ENCODE measurements at regions not wholly inside any gene's neighbourhood (a gene's known extent, or its start where the extent isn't known, plus 50 kb on each side); places are given as distances from the start of the nearest gene placed in this dataset.

- DNase-seq = no peak
Observed at GRCh38 chr17:6323626-6324356, 111.1 kb downstream of the AIPL1 start.

DNA sequence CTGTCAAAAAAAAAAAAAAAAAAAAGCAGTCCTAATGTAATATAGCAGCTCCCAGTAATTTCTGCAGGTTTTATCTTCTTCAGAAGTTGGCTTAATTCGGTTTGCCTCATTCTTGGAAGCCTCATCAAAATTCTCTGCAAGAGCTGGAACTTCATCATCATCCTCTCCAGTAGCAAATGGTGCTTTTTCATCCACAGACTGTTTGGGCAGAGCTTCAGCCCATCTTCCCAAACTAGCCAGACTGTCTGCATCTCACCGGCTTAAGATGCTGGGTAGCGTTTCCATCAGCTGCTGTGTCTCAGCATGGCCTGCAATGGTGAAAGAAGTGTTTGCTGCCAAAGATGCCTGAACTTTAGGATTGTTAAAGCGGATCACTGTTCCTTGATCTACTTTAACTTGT is 112.6 kb downstream of the AIPL1 start:
- no peak for DNase-seq

- DNase-seq = no peak
Observed at GRCh38 chr17:6314311-6314710, 120.6 kb downstream of the AIPL1 start.

GRCh38 chr17:6313835-6314234 is 121.1 kb downstream of the AIPL1 start:
- DNase-seq = no peak

- DNase-seq = no peak
Observed at GRCh38 chr17:6306820-6307219, 128.1 kb downstream of the AIPL1 start.

DNA sequence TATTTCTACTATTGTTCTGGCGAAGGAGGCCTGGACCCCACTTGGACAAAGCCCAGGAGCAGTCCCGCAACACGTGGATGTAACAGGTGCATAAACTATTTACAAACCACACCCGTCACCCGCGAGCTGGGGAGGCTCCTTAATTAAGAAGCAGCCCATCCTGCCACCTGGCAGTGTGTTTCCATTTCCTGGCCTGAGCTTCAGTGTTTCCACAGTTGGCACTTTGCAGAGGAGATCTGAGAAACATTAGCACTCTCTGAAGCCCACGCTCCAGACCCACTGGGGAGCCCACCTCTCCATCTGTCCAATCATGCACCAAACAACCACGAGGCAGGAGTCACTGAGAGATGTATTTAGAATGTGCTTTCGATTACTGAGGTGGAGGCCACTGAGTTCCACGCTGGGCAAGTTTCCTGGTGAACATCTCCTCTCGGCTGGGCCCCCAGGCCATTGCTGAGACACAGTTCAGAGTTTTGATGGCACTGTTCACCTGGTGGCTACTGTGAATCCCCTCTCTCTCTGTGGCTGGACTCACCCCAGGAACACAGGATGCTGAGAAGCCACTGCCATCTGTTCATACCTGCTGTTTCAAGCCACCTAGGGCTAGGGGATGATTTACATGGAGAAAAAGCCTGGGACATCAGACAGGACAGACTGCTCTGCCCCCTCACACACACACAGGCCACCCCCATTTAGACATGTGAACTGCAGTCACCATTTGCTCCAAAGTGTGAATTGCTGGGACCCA is 129.1 kb downstream of the AIPL1 start:
- DNase-seq = peak; percentile 66

GRCh38 chr17:6304894-6305612 is 129.9 kb downstream of the AIPL1 start:
- no peak for DNase-seq

- DNase-seq = no peak
Observed at GRCh38 chr17:6303664-6304063, 131.3 kb downstream of the AIPL1 start.

DNA sequence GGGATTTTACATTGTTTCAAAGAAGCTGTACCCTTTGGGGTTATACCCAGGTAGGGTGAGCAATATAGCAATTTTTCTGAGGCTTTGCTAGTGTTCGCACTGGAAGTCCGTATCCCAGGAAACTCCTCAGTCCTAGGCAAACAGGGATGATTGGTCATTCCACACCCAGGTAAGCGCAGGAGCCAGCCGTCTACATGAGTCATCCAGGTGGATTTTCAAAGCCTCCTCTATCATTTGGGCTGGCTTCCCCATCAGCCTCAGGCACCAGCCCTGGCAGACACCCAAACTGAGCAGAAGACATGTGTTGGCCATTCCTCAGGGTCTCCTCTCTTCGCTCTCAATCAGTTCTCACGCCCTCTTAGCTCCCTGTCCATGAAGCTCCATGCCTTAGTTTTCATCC is 135.6 kb downstream of the AIPL1 start:
- no peak for DNase-seq

DNA sequence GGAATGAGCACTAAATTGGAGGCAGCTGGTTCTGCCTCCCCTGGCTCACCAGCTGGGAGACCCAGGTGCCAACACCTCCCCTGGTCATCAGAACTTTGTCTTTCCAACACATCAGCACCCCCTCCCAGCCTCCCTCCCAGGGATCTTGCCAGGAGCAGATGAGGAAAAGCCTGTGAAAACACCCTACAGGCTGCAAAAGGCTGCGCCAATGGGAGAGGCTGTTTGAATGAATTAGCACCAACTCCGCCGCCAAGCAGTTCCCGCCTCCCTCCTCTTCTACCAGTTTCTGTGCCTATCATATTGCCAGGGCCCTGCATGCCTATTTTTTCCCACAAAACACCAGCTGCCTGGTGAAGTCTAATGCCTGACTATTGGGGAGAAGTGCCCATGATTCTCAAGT is 137.0 kb downstream of the AIPL1 start:
- peak; percentile 9 for DNase-seq

- DNase-seq = no peak
Observed at GRCh38 chr17:6297119-6297518, 137.8 kb downstream of the AIPL1 start.

DNA sequence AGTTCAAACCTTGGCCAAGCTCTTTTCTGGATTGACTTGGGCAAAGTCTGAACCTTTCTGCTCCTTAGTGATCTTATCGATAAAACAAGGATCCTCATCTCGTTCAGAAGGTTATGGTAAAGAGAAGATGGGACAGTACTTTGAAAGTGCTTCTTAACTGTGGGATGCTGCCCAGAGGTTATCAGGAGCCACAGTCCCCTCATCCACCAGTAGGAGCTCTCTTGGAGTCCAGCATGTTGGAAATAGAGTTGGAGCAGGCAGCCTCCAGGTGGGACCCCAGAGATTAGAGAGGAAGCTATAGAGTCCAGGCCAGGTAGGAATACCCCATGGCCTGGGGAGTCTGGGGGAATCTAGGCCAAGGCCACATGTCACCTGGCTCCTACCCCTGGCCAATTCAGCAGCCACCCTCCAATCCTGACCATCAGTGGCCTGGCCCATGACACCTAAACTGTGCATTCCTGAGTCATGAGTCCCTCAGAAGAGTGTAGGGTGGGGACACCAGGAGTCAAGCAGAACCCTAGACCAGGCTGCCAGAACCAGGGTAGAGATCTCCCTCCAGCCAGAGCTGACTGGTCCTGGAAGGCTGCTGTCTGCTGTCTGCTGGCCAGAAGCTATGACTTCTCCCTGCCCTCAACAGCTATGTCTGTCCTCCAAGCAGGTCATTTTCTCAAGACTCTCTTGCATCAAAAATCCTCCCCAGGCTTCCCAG is 144.3 kb downstream of the AIPL1 start:
- DNase-seq = no peak

- no peak for DNase-seq
Observed at GRCh38 chr17:6286233-6286632, 148.7 kb downstream of the AIPL1 start.

DNA sequence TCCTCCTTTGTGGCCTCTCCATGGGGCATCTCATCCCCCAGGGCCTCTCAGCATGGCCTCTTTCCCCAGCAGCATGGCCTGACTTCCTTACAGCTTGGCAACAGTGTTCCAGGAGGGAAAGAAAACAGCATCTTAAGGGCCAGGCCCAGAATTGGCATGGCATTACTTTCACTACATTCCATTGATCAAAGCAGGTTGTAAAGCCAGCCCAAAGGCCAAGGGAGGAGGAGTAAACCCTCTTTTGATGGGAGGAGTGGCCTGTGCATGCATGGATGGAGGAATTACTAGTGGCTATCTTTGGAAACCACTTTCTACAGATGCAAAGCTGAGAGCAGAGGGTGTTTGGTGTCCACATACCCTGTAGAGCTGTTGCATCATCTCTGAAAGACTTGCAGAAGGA is 149.4 kb downstream of the AIPL1 start:
- no peak for DNase-seq

DNA sequence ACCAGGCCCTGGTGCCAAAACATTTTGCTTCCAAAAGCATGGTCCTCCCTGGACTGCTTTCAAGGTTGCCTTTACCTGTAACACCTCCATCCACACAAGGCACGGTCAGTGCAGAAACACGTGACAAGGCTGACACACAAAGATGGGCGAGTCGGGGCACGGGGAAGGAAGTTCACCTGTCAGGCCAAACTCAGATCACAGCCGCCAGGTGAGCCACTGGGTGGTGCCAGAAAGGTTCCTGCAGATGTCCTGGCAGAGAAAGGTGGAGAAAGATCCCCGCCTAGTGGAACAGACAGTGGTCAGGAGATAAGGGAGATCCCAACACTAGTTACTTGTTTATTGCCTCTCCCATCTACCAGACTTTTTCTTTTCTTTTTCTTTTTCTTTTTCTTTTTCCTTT is 155.3 kb downstream of the AIPL1 start:
- DNase-seq = peak; percentile 21

- no peak for DNase-seq
Observed at GRCh38 chr17:6278376-6278775, 156.5 kb downstream of the AIPL1 start.

DNA sequence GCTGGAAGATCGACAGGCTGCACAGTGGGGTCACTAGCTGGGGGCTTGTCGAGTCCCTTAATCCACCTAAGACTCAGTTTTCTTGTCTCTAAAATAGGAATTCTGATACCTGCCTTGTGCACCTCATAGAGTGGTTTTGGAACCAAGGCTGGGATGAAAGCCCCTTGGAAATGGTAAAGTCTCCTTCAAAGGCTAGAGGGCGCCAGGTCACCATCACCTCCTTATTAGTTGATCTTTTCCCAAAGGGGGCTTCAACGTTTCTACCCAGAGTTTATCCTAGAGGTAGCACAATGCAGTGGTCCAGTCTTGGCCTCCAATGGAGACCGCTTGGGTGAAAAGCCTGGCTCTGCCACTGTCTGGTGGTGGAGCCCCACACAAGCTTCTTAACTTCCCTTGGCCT is 158.2 kb downstream of the AIPL1 start:
- no peak for DNase-seq

DNA sequence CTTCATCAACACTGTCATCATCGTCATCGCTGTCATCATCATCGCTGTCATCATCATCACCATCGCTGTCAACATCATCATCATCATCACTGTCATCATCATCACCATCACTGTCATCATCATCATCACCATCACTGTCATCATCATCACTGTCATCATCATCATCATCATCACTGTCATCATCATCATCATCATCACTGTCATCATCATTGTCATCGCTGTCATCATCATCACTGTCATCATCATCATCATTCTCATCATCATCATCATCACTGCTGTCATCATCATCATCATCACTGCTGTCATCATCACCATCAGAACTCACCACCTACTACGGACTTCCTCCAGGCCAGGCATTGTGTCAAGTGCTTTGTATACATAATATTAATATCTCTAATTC is 160.6 kb downstream of the AIPL1 start:
- DNase-seq = no peak

DNA sequence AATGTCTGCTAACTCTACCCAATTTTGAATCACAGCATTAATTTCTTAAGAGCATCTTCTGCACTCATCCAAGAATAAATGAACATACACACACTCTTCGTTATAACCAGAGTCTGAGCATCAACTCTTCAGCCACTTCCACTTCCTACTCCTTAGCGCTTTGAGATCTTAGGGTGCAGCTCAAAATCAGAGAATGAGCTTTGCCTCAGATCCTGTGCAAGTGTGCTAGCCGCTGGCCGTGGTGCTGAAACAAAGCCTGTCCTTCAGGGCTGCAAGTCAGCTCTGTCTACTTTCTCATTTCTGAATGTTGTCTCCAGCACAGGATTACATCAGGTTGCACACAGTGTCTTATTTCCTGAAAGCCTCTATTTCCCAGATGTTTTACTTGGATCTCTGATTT is 165.4 kb downstream of the AIPL1 start:
- no peak for DNase-seq

GRCh38 chr17:6261466-6261865 is 173.5 kb downstream of the AIPL1 start:
- no peak for DNase-seq

GRCh38 chr17:6259899-6260298 is 175.0 kb downstream of the AIPL1 start:
- no peak for DNase-seq

- DNase-seq = no peak
Observed at GRCh38 chr17:6257336-6257735, 177.6 kb downstream of the AIPL1 start.

DNA sequence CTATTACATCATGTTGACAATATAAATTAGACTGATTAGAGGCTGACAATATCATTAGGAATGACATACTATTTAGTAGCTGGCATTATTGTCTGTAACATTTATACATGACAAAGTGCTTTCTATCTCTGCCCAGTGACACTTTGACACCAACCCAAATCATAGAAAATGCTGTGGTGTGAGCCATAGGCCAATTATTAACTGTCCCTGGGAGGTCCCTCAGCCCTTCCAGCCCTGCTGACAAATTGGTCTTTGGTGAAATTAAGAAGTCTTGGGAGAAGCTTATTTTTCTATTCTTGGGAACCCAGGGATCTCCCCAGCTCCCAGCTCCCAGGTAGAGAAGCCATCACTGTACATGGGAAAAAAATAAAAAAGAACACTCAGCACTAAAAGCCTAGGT is 179.6 kb downstream of the AIPL1 start:
- no peak for DNase-seq
